Activated CD4-positive, alpha-beta T cell treated with anti-CD3 and anti-CD28 coated beads for 48 hours (primary cell): ENCODE measurements at regions not wholly inside any gene's neighbourhood (a gene's known extent, or its start where the extent isn't known, plus 50 kb on each side); places are given as distances from the start of the nearest gene placed in this dataset.

ENCODE experiments used
- DNase-seq: peaks from one replicate; pipeline ENCODE4 v3.0.0-alpha.2; 2020

- no peak for DNase-seq
Observed at GRCh38 chr2:216285701-216286100, 86.6 kb downstream of the MARCHF4 start.

- no peak for DNase-seq
Observed at GRCh38 chr2:216284708-216285107, 87.6 kb downstream of the MARCHF4 start.

GRCh38 chr2:216283038-216283900 is 89.0 kb downstream of the MARCHF4 start:
- DNase-seq = peak; percentile 62

GRCh38 chr2:216281876-216282275 is 90.4 kb downstream of the MARCHF4 start:
- no peak for DNase-seq

GRCh38 chr2:216281316-216281715 is 91.0 kb downstream of the MARCHF4 start:
- DNase-seq = no peak

GRCh38 chr2:216279459-216279858 is 92.8 kb downstream of the MARCHF4 start:
- no peak for DNase-seq

GRCh38 chr2:216279031-216279430 is 93.3 kb downstream of the MARCHF4 start:
- no peak for DNase-seq

GRCh38 chr2:216275890-216276289 is 96.4 kb downstream of the MARCHF4 start:
- no peak for DNase-seq

- DNase-seq = no peak
Observed at GRCh38 chr2:216274194-216274840, 98.0 kb downstream of the MARCHF4 start.

GRCh38 chr2:216261042-216261537 is 111.2 kb downstream of the MARCHF4 start:
- DNase-seq = no peak

- no peak for DNase-seq
Observed at GRCh38 chr2:216260629-216261028, 111.7 kb downstream of the MARCHF4 start.

GRCh38 chr2:216259081-216259480 is 113.2 kb downstream of the MARCHF4 start:
- DNase-seq = no peak

- no peak for DNase-seq
Observed at GRCh38 chr2:216257089-216257488, 115.2 kb downstream of the MARCHF4 start.
